Hippocampal formation (tissue), 2 donors: ENCODE measurements at regions not wholly inside any gene's neighbourhood (a gene's known extent, or its start where the extent isn't known, plus 50 kb on each side); places are given as distances from the start of the nearest gene placed in this dataset.
"Not testable (repeated sequence)": the region's sequence is repeated elsewhere in the genome, so short reads cannot be mapped to it uniquely, and the experiment has no call there.

Experiments
- DNase-seq, 2 donors: peaks; one replicate each; lab custom pipeline; 2025; lab: John Stamatoyannopoulos, UW

DNA sequence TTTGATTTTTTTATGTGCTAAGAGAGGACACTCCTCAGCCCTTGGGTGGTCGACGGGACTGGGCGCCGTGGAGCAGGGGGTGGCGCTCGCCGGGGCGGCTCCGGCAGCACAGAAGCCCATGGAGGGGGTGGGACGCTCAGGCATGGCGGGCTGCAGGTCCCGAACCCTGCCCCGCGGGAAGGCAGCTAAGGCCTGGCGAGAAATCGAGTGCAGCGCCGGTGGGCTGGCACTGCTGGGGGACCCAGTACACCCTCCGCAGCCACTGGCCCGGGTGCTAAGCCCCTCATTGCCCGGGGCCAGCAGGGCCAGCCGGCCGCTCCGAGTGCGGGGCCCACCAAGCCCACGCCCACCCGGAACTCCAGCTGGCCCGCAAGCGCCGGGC is 669.7 kb upstream of the CTNND2 start:
- not testable (repeated sequence) for DNase-seq

- DNase-seq: no peak
Measured at GRCh38 chr5:12570688-12571087, 666.4 kb upstream of the CTNND2 start.

DNA sequence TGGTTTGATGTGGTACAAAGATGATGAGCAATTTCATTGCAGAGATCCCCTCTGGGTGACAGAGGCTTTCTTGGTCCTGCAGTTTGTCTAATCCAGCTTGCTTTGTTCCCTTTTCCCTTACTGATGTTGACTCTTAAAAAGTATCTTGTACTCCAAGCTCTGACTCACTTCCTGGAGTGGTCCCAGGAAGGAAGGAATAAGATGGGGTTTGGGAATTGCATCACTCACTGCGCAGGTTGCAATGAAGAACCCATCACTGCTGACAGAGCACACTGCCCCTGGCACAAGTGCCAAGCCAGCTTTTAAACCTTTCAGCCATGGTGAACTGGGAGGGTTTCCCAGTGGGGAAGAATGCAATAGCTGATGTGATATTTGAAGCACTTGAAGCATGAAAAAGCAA is 662.2 kb upstream of the CTNND2 start:
- DNase-seq: no peak

DNA sequence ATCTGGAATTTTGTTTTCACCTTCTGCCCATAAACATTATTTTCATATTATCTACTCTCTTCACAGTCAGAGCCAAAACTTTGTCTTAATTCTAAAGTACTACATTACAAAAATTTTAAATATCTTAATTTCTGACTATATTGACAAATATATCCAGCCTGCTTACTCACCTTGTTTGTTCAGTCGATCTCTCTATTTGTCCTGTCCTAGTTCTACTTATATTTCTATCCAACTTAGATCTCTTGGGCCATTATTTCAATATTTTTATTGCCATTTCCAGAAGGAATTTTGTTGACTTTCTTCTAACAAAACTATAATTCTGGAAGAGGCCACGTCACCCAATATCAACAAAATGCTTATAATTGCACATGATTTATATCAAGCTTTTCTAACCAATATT is 652.8 kb upstream of the CTNND2 start:
- no peak for DNase-seq

GRCh38 chr5:12526113-12526512 is 621.9 kb upstream of the CTNND2 start:
- no peak for DNase-seq

DNA sequence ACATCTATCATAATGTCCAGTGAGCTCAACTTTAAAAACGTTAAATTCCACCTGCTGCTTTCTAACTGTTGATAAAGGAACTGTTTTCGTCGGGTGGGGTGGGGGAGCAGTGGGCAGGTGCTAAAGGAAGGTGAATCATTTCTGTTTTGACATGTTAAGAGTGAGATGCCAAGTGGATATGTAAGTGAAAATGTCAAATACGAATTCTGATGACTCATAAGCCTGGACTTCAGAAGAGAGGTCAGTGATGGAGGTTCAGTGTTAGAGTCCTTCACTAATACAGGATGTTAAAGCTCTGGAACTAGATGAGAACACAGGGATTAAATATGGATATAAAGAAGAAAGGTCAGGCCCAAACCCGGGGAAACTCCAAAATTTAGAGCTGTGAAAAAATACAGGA is 617.9 kb upstream of the CTNND2 start:
- DNase-seq: no peak

GRCh38 chr5:12504983-12505382 is 600.7 kb upstream of the CTNND2 start:
- DNase-seq: not testable (repeated sequence)

DNA sequence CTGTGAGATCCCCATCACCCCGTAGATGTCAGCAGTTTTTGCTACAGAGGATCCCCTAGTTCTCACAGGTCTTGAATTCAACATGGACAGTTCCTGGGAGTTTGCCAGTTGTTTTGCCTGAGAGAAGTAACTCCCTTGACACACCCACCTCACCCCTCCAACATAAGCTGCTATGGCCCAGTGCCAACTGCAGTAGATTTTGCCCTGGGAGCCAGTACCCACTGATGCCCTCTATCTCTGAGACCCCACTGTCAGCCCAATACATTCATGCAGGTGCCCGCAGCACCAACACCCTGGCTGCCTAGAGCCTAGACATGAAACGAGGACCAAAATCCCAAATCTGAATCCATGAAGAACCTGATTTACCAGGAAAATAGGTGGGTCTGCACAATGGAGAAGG is 583.9 kb upstream of the CTNND2 start:
- DNase-seq: no peak

- DNase-seq: no peak
Measured at GRCh38 chr5:12480487-12480886, 576.2 kb upstream of the CTNND2 start.

- no peak for DNase-seq
Measured at GRCh38 chr5:12477554-12477953, 573.3 kb upstream of the CTNND2 start.

DNA sequence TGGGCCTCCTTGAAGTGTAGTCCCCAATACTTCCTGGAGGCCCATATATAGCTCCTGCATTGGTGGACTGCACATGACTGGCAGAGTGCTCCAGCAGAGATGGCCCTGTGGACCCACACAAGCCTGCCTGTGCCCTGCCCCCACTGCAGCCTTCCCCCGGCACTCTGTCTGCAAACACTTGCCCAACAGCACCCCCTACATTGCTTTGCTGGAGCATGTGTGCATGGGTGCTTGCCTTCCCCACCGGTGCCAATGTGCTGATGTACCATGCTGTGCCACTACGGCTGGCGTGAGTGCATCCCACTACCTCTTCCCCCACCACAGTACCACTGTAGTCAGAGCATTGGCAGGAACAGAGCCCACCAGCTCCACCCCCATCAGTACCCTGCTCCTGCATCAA is 563.6 kb upstream of the CTNND2 start:
- DNase-seq: no peak

DNA sequence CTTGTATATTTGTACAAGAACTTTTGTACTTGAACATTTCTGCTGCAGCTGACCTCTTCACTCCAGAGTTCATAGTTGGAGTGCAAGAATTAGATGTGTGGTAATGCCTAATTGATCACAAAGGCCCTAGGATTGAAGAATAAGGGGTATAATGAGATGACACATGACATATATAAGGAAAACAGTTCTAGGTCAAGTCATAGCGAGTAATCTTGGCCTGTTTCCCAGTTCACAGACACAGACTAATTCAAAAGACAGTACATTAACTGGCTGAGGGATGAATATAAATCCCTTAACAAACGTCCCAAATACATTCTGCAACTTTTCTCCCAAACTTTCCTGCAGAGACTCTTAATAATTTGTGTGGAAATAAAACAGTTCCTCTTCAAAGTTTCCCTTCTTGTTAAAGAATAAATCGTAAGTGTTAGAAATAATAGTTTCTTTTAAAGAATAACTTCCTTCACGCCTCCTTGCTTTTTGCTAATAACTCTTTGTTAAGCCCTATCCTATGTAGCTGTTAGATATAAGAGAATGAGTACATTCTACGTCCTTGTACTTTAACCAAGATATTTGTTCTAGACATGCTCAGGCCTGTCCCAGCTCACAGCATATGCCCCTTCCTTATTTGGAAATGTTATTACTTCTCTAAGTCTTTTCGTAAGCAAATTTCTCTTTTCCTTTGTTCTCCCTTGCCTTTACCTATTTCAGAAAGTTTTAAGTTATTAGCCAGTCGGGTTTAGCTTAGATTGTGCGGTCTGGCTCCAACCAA is 556.4 kb upstream of the CTNND2 start:
- DNase-seq: no peak

DNA sequence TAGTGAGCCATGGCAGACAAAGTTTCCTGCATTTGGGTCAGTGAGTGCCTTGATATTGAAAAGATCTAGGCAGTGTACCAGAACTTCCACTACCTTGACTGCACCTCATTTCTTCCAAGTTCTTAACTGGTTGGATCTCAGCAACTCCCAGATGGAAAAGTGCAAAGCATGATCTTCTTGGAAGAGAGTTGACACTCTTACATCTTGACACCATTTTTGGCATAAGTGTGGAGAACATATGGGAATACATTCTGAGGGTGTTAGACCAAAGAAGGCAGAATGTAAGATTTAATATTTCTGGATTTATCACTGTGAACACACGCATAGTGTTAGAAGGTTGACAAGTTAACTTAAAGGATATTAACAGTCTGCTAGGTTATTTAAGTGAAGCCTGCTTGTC is 555.1 kb upstream of the CTNND2 start:
- peak in 1 of 2 donors; percentile 11 for DNase-seq

- DNase-seq: no peak
Measured at GRCh38 chr5:12419075-12419474, 514.8 kb upstream of the CTNND2 start.

DNA sequence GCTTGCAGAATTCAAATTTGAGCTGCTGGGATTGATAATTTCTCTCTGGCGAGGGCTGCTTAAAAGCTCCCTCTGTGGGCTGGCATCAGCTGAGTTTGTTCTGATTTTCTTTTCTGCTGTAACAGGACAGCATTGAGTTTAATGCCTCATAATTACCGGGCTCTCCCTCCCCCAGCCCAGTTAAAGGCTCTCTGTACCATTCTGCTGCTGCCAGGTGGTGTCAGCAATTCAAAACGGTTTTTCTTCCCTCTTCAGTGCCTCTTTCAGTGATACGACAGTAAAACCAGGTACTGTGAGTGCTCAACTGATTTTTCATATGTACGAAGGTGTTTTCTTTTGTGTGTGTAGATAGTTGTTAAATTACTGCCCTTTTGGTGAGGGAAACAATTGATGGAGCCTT is 509.3 kb upstream of the CTNND2 start:
- no peak for DNase-seq

DNA sequence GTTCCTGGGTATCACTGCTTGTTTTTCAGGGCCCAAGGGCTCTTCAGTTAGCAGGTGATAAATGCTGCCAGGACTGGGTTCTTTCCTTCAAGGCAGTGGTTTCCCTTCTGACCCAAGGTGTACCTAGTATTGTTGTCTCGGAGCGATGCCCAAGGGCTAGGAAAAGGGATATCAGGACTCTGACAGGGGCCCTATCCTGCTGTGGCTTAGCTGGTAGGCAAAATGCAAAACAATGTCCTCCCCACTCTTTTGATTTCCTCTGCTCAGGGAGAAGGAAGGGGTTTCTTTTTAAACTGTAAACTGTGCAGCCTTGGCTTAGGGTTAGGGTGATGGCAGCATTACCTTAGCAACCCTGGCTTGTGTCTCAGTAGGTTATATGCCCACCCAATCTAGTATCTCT is 508.8 kb upstream of the CTNND2 start:
- DNase-seq: no peak

GRCh38 chr5:12399868-12400267 is 495.6 kb upstream of the CTNND2 start:
- DNase-seq: no peak

- no peak for DNase-seq
Measured at GRCh38 chr5:12392246-12392645, 488.0 kb upstream of the CTNND2 start.

DNA sequence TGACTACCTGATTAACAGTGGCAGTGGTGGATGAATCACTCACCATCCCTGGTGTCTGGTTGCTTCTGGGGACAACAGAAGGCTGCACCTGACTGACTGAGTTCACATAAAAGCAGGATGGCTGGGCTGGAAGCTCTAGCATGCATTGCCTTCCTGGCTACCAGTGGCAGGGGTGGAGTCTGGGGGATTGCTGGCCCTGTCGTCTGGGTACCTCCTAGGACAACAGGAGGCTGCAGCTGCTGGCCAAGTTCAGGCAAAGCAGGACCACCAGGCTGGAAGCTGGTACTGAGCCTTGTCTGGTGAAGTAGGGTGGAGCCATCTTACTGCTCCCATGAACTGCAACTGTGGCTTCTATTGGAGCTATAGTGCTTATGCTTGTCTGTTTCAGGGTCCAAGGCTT is 480.8 kb upstream of the CTNND2 start:
- no peak for DNase-seq

DNA sequence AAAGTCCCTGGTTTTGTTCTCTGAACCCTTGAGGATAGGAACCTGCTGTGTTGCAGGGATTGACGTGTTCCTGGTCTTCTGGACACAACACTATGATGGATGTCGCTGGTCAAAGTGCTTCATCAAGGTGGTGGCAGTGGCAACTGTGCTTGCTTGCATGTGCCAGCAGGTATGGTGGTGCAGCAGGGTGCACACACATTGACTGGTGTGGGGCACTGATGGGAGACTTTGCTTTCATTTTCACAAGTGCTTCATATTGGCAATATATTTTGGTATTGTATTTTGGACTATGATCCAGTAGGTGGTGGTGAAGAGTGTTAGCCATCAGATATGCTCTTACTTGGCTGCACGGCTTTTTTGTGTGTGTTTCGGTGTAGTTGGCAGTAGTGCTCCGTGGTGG is 479.8 kb upstream of the CTNND2 start:
- no peak for DNase-seq

GRCh38 chr5:12367973-12368372 is 463.7 kb upstream of the CTNND2 start:
- DNase-seq: peak in 1 of 2 donors; percentile 11

GRCh38 chr5:12360218-12360617 is 456.0 kb upstream of the CTNND2 start:
- DNase-seq: no peak

GRCh38 chr5:12358371-12359090 is 454.3 kb upstream of the CTNND2 start:
- DNase-seq: no peak

GRCh38 chr5:12357626-12358025 is 453.4 kb upstream of the CTNND2 start:
- no peak for DNase-seq
